Activated naive CD4-positive, alpha-beta T cell treated with anti-CD3 and anti-CD28 coated beads, Interleukin-2, amount 10 ng/mL, durations not matched to agents 7 days and 5 days (primary cell): ENCODE measurements at regions not wholly inside any gene's neighbourhood (a gene's known extent, or its start where the extent isn't known, plus 50 kb on each side); places are given as distances from the start of the nearest gene placed in this dataset.

Experiments
- CTCF ChIA-PET: fragments of 350-600 bp; sonication (Branson Sonifier 250); formaldehyde crosslinking; loops from one replicate; lab custom pipeline; 2021; ENCODE audit warnings: antibody characterized with exemption; lab: Charles Lee
- DNase-seq: peaks from one replicate; pipeline ENCODE4 v3.0.0-alpha.2; 2020
- H3K27ac Mint-ChIP-seq: one replicate; pipeline ENCODE4 v1.8.0; 2021; ENCODE audit warnings: mild to moderate bottlenecking, moderate library complexity, mixed read lengths
- H3K27me3 Mint-ChIP-seq: one replicate; pipeline ENCODE4 v1.8.0; 2021; ENCODE audit warnings: mild to moderate bottlenecking, mixed read lengths
- H3K36me3 Mint-ChIP-seq: one replicate; pipeline ENCODE4 v1.8.0; 2021; ENCODE audit warnings: mixed read lengths
- H3K4me1 Mint-ChIP-seq: one replicate; pipeline ENCODE4 v1.8.0; 2021; ENCODE audit warnings: mixed read lengths
- H3K4me3 Mint-ChIP-seq: one replicate; pipeline ENCODE4 v1.8.0; 2021; ENCODE audit warnings: mild to moderate bottlenecking, moderate library complexity, mixed read lengths
- H3K9me3 Mint-ChIP-seq: one replicate; pipeline ENCODE4 v1.8.0; 2021; ENCODE audit warnings: mixed read lengths

DNA sequence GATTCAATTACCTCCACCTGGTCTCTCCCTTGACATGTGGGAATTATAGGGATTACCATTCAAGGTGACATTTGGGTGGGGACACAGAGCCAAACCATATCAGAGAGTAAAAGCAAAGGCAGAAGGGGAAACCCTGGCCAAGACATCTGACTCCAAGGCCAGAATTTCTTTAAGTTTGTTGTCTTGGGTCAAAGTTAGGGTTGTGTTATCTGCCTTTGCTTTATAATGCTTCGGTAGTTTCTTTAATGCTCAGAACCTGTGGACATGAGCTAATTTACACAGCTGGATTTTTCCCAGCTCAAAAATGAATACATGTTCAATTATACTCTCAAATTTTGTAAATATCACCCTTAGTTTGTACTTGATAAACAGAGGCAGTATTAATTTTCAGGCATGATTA, 1074.4 kb downstream of the ADGRL2 start:
- H3K36me3 Mint-ChIP-seq: no peaks in the 10 kb centered on the region
- H3K9me3 Mint-ChIP-seq: no peaks in the 10 kb centered on the region
- DNase-seq: no peak
- H3K4me1 Mint-ChIP-seq: no peaks in the 10 kb centered on the region
- CTCF ChIA-PET: no interaction called here
- H3K4me3 Mint-ChIP-seq: no peak overlapping the region
- H3K27ac Mint-ChIP-seq: no peak overlapping the region
- no peaks in the 10 kb centered on the region for H3K27me3 Mint-ChIP-seq

DNA sequence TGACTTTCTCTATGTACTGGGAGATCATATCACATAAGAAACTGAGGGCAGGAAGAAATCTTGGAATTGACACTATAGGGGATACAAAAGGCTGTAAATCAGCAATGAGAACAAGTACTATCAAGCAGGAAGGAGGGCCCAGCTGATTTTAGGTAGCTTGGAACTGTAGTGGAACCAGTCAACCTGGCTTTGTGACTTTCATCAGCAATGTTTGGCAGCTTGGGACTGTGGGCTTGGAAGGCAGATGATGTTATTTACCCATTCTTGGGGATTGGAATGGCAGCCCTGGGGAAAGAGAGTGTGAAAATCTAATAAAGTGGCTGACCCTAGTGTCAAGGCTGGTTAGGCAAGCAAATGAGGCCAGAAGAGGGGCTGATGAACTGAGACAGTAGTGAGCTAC, 1073.3 kb downstream of the ADGRL2 start:
- no peak for DNase-seq
- CTCF ChIA-PET: no interaction called here
- H3K36me3 Mint-ChIP-seq: no peaks in the 10 kb centered on the region
- H3K27ac Mint-ChIP-seq: no peak overlapping the region
- no peaks in the 10 kb centered on the region for H3K4me1 Mint-ChIP-seq
- no peaks in the 10 kb centered on the region for H3K9me3 Mint-ChIP-seq
- no peaks in the 10 kb centered on the region for H3K27me3 Mint-ChIP-seq
- no peak overlapping the region for H3K4me3 Mint-ChIP-seq

GRCh38 chr1:82870332-82870731, 1069.6 kb downstream of the ADGRL2 start:
- Mint-ChIP-seq H3K9me3 (no peaks in the 10 kb centered on the region), H3K27me3 (no peaks in the 10 kb centered on the region), H3K27ac (no peak overlapping the region), H3K4me3 (no peak overlapping the region), H3K36me3 (no peaks in the 10 kb centered on the region), H3K4me1 (no peaks in the 10 kb centered on the region)
- no peak for DNase-seq
- CTCF ChIA-PET: no interaction called here

- Mint-ChIP-seq H3K9me3 (no peaks in the 10 kb centered on the region), H3K4me1 (no peaks in the 10 kb centered on the region), H3K27ac (no peak overlapping the region), H3K4me3 (no peak overlapping the region), H3K36me3 (no peaks in the 10 kb centered on the region), H3K27me3 (no peaks in the 10 kb centered on the region)
- DNase-seq: no peak
- CTCF ChIA-PET: no interaction called here
Measured at GRCh38 chr1:82867781-82868180, 1067.0 kb downstream of the ADGRL2 start.

- Mint-ChIP-seq H3K4me3 (no peak overlapping the region), H3K27me3 (no peaks in the 10 kb centered on the region), H3K27ac (no peak overlapping the region), H3K9me3 (no peaks in the 10 kb centered on the region), H3K4me1 (no peaks in the 10 kb centered on the region), H3K36me3 (no peaks in the 10 kb centered on the region)
- CTCF ChIA-PET: no interaction called here
- no peak for DNase-seq
Measured at GRCh38 chr1:82861749-82862148, 1061.0 kb downstream of the ADGRL2 start.

- Mint-ChIP-seq H3K4me1 (no peaks in the 10 kb centered on the region), H3K27me3 (no peaks in the 10 kb centered on the region)
Measured at GRCh38 chr1:82858031-82858430, 1057.3 kb downstream of the ADGRL2 start.

DNA sequence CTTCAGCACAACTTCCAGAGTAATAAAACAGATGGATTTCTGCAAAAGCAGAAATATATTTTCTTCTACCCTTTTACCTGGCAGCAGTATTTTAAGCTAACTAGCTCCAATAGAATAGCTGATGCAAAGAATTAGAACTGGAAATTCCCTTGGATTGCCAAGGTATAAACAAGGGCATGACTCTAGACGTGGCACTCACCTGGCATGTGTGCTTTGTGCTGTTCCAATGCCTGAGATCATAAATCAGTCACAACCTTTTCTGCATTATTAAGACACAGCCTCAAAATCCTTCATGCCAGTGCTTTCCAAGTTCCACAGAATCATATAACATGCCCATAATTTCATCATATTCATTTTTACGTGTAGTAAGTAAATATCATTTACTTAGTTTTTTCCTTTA, 1048.7 kb downstream of the ADGRL2 start:
- Mint-ChIP-seq H3K4me3 (no peak overlapping the region), H3K27ac (no peak overlapping the region), H3K4me1 (no peaks in the 10 kb centered on the region)

More at GRCh38 chr1:82858031-82858430, 1057.3 kb downstream of the ADGRL2 start:
- Mint-ChIP-seq H3K4me3 (no peak overlapping the region), H3K27ac (no peak overlapping the region), H3K9me3 (no peaks in the 10 kb centered on the region), H3K36me3 (no peaks in the 10 kb centered on the region)
- CTCF ChIA-PET: no interaction called here
- DNase-seq: no peak

GRCh38 chr1:82848043-82848442, 1047.3 kb downstream of the ADGRL2 start:
- no peak overlapping the region for H3K4me3 Mint-ChIP-seq
- no peak overlapping the region for H3K27ac Mint-ChIP-seq
- H3K9me3 Mint-ChIP-seq: no peaks in the 10 kb centered on the region
- no peaks in the 10 kb centered on the region for H3K36me3 Mint-ChIP-seq
- CTCF ChIA-PET: no interaction called here
- H3K4me1 Mint-ChIP-seq: no peaks in the 10 kb centered on the region
- no peak for DNase-seq
- no peaks in the 10 kb centered on the region for H3K27me3 Mint-ChIP-seq

More for the DNA sequence above, 1048.7 kb downstream of the ADGRL2 start:
- CTCF ChIA-PET: no interaction called here
- Mint-ChIP-seq H3K9me3 (no peaks in the 10 kb centered on the region), H3K36me3 (no peaks in the 10 kb centered on the region), H3K27me3 (no peaks in the 10 kb centered on the region)
- DNase-seq: no peak

- Mint-ChIP-seq H3K36me3 (no peaks in the 10 kb centered on the region), H3K27me3 (no peaks in the 10 kb centered on the region), H3K9me3 (no peaks in the 10 kb centered on the region), H3K4me1 (no peaks in the 10 kb centered on the region), H3K27ac (no peak overlapping the region), H3K4me3 (no peak overlapping the region)
- CTCF ChIA-PET: no interaction called here
- DNase-seq: no peak
Measured at GRCh38 chr1:82845866-82846265, 1045.1 kb downstream of the ADGRL2 start.

GRCh38 chr1:82844911-82845827, 1044.4 kb downstream of the ADGRL2 start:
- Mint-ChIP-seq H3K27ac (no peak overlapping the region), H3K4me1 (no peaks in the 10 kb centered on the region), H3K36me3 (no peaks in the 10 kb centered on the region), H3K4me3 (no peak overlapping the region), H3K9me3 (no peaks in the 10 kb centered on the region), H3K27me3 (no peaks in the 10 kb centered on the region)
- no peak for DNase-seq
- CTCF ChIA-PET: no interaction called here

GRCh38 chr1:82844447-82844846, 1043.7 kb downstream of the ADGRL2 start:
- DNase-seq: no peak
- Mint-ChIP-seq H3K36me3 (no peaks in the 10 kb centered on the region), H3K4me3 (no peak overlapping the region), H3K27ac (no peak overlapping the region), H3K4me1 (no peaks in the 10 kb centered on the region), H3K27me3 (no peaks in the 10 kb centered on the region), H3K9me3 (no peaks in the 10 kb centered on the region)
- CTCF ChIA-PET: no interaction called here

GRCh38 chr1:82843876-82844275, 1043.1 kb downstream of the ADGRL2 start:
- Mint-ChIP-seq H3K4me3 (no peak overlapping the region), H3K9me3 (no peaks in the 10 kb centered on the region), H3K27me3 (no peaks in the 10 kb centered on the region), H3K27ac (no peak overlapping the region), H3K4me1 (no peaks in the 10 kb centered on the region), H3K36me3 (no peaks in the 10 kb centered on the region)
- DNase-seq: no peak
- CTCF ChIA-PET: no interaction called here

GRCh38 chr1:82840192-82840591, 1039.5 kb downstream of the ADGRL2 start:
- H3K9me3 Mint-ChIP-seq: no peaks in the 10 kb centered on the region
- no peaks in the 10 kb centered on the region for H3K4me1 Mint-ChIP-seq
- H3K36me3 Mint-ChIP-seq: no peaks in the 10 kb centered on the region
- CTCF ChIA-PET: no interaction called here
- H3K4me3 Mint-ChIP-seq: no peak overlapping the region
- no peak for DNase-seq
- H3K27me3 Mint-ChIP-seq: peaks cover 4% of the 10 kb centered on the region
- H3K27ac Mint-ChIP-seq: no peak overlapping the region

- CTCF ChIA-PET: no interaction called here
- no peaks in the 10 kb centered on the region for H3K4me1 Mint-ChIP-seq
- DNase-seq: no peak
- H3K4me3 Mint-ChIP-seq: no peak overlapping the region
- no peaks in the 10 kb centered on the region for H3K9me3 Mint-ChIP-seq
- peaks cover 4% of the 10 kb centered on the region for H3K27me3 Mint-ChIP-seq
- H3K27ac Mint-ChIP-seq: no peak overlapping the region
- no peaks in the 10 kb centered on the region for H3K36me3 Mint-ChIP-seq
Measured at GRCh38 chr1:82837766-82838465, 1037.2 kb downstream of the ADGRL2 start.
